ENCODE measurements at regions not wholly inside any gene's neighbourhood (a gene's known extent, or its start where the extent isn't known, plus 50 kb on each side); places are given as distances from the start of the nearest gene placed in this dataset.

GRCh38 chr1:194975913-194976312, 1632.3 kb downstream of the KCNT2 start:
- no peak for TF ChIP-seq EZH2phosphoT487 (IDR thresholded peaks at IDR 0.05; ENCODE audit: low read depth, severe bottlenecking, unreplicated experiment)
- TF ChIP-seq CTCF (IDR thresholded peaks at IDR 0.05; ENCODE audit: poor library complexity): no peak
